Sigmoid colon (tissue), 6 donors: ENCODE measurements at regions not wholly inside any gene's neighbourhood (a gene's known extent, or its start where the extent isn't known, plus 50 kb on each side); places are given as distances from the start of the nearest gene placed in this dataset.

Experiments used
- DNase-seq: peaks from one replicate; pipeline ENCODE4 v3.0.0-alpha.2; 2019
- H3K27ac ChIP-seq, 4 donors: fragments of 200-600 bp; sonication (generic); one replicate each; pipeline ENCODE4 v1.5.1; 2016 to 2019; ENCODE audit warnings: mild to moderate bottlenecking in 1 of 4
- H3K27me3 ChIP-seq, 3 donors: fragments of 200-600 bp; sonication (generic); one replicate each; pipeline ENCODE4 v1.5.1; 2019; ENCODE audit warnings: mild to moderate bottlenecking in 1 of 3
- H3K36me3 ChIP-seq, 4 donors: fragments of 200-600 bp; sonication (generic); one replicate each; pipeline ENCODE4 v1.5.1; 2016 to 2019
- H3K4me1 ChIP-seq, 4 donors: fragments of 200-600 bp; sonication (generic); one replicate each; pipeline ENCODE4 v1.5.1; 2017 to 2019
- H3K4me3 ChIP-seq, 4 donors: fragments of 200-600 bp; sonication (generic); one replicate each; pipeline ENCODE4 v1.5.1; 2017 to 2019; ENCODE audit warnings: mild to moderate bottlenecking in 2 of 4, moderate library complexity in 1 of 4
- H3K9me3 ChIP-seq, 4 donors: fragments of 200-600 bp in 3 of 4; sonication (generic) in 3 of 4; one replicate each; pipeline versions ENCODE4 v1.5.1 to v1.6.1; 2013 to 2019
- EP300 ChIP-seq, 4 donors: sonication (generic); formaldehyde crosslinking; IDR thresholded peaks; one replicate each; pipeline ENCODE4 v1.6.1; 2017; ENCODE audit warnings: antibody characterized with exemption in 4 of 4
- POLR2A ChIP-seq, 2 donors: fragments of 450-650 bp; IDR thresholded peaks; one replicate each; pipeline ENCODE4 v1.6.1; 2016; ENCODE audit warnings: antibody characterized with exemption in 2 of 2, mild to moderate bottlenecking in 2 of 2, moderate library complexity in 2 of 2
- POLR2AphosphoS5 ChIP-seq, 4 donors: sonication (generic); formaldehyde crosslinking; IDR thresholded peaks; one replicate each; pipeline ENCODE4 v1.6.1; 2017; ENCODE audit warnings: antibody characterized with exemption in 4 of 4
- WGBS, 2 donors: extraction: QIAGEN DNeasy Blood & Tissue Kit; methylation state at CpG; one replicate each; pipeline ENCODE4 v1.1.7; 2013; 5-methylcytosine and 5-hydroxymethylcytosine counted together
- intact Hi-C: fragments of 100-400 bp; cut with DNase I; formaldehyde crosslinking; loops from one replicate; pipeline ENCODE4 v1.15.1; 2023
- TF ChIP-seq, protein P1 (sequence below), 4 experiments: fragments of 450-650 bp in 3 of 4; fragments of 200-600 bp in 1 of 4; IDR thresholded peaks; one replicate each; pipeline ENCODE4 v1.5.1; 2016 to 2019; ENCODE audit warnings: antibody characterized with exemption in 4 of 4, mild to moderate bottlenecking in 3 of 4, moderate library complexity in 2 of 4
- donor health status: healthy with polysubstance abuse.
- donor health status: healthy.

DNA sequence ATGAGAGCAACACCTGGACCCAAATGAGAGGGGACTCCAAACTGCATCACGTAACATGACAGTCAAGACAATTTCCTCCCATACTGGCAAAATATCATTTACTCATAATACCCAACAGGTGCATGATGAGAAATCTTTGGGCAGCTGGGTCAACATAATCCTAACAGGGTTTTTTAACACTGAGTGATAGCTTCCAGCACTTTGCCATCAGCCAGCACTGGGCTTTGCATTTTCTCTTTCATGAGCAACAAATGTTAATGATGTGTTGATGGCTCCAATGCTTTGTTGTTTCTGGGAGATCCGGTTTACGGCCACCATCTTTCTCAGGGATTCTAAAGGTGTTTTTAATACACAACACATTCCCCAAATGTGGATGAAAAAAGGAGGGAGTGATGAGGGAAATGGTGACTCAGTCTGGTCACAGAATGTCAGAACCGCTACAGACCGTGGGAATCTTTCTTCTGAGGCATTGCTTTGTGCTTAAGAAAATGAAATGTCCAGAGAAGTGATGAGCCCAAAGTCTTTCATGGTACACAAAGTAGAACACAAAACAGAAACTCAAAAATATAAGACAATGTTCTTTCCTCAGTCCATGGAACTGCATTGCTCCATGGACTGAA lies 705.7 kb upstream of the IGFBP3 start:
- no peak overlapping the region for H3K4me3 ChIP-seq
- intact Hi-C loops: no loop called here
- 82 to 88% methylated on average over 5 of the region's 5 CpGs for WGBS, 2 donors
- TF ChIP-seq POLR2AphosphoS5 (IDR thresholded peaks at IDR 0.05) (no peak), EP300 (IDR thresholded peaks at IDR 0.05) (no peak), POLR2A (IDR thresholded peaks at IDR 0.05) (no peak)
- TF ChIP-seq, protein P1, sequence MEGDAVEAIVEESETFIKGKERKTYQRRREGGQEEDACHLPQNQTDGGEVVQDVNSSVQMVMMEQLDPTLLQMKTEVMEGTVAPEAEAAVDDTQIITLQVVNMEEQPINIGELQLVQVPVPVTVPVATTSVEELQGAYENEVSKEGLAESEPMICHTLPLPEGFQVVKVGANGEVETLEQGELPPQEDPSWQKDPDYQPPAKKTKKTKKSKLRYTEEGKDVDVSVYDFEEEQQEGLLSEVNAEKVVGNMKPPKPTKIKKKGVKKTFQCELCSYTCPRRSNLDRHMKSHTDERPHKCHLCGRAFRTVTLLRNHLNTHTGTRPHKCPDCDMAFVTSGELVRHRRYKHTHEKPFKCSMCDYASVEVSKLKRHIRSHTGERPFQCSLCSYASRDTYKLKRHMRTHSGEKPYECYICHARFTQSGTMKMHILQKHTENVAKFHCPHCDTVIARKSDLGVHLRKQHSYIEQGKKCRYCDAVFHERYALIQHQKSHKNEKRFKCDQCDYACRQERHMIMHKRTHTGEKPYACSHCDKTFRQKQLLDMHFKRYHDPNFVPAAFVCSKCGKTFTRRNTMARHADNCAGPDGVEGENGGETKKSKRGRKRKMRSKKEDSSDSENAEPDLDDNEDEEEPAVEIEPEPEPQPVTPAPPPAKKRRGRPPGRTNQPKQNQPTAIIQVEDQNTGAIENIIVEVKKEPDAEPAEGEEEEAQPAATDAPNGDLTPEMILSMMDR (IDR thresholded peaks at IDR 0.05): no peak
- peaks cover 0 to 13% (median 4%) of the 10 kb centered on the region in 4 donors for H3K4me1 ChIP-seq
- H3K27ac ChIP-seq: no peak overlapping the region
- DNase-seq: no peak
- H3K36me3 ChIP-seq: no peaks in the 10 kb centered on the region
- H3K9me3 ChIP-seq: no peaks in the 10 kb centered on the region
- H3K27me3 ChIP-seq: no peaks in the 10 kb centered on the region

DNA sequence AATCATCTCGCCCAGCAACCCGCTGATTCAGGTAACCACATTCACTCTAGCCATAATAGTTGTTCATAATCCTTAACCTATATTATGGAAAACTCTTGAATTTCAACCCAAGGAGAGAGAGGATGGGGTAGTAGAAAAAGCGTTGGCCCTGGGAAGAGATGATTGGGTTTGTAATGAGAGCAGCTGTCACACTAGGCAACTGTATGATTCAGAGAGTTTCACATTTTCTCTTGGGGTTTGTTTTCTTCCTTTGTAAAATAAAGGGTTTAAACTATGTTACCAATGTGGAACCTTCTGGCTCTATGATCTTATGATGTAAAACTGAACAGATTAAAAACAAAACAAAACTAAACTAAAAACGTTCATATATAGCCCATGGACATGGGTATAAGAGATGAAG lies 705.2 kb upstream of the IGFBP3 start:
- WGBS, 2 donors: 86 to 88% methylated on average over 4 of the region's 4 CpGs
- no peak for DNase-seq
- Histone ChIP-seq H3K4me1 (peaks cover 0 to 13% (median 6%) of the 10 kb centered on the region in 4 donors), H3K27me3 (no peaks in the 10 kb centered on the region), H3K9me3 (no peaks in the 10 kb centered on the region), H3K4me3 (no peak overlapping the region), H3K36me3 (no peaks in the 10 kb centered on the region), H3K27ac (no peak overlapping the region)
- TF ChIP-seq POLR2AphosphoS5 (IDR thresholded peaks at IDR 0.05) (no peak), POLR2A (IDR thresholded peaks at IDR 0.05) (no peak), EP300 (IDR thresholded peaks at IDR 0.05) (no peak)
- TF ChIP-seq, protein P1 (IDR thresholded peaks at IDR 0.05): no peak
- intact Hi-C loops: no loop called here

DNA sequence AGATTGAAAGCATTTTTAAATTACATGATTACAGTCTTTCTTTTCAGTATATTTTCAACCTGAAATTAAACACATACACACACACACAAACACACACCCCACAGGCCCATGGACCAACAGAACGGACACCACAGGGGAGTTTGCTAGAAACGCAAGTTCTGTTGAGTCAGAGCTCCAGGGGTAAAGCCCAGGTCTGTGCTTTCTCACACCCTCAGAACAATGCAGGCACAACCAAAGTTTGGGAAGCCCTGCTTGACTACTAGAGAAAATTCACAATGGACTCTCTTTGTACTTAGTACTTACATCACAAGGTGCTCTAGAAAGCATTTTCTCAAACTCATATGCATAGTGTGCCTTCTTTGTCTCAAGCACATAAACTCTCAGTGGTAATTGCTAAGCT lies 704.0 kb upstream of the IGFBP3 start:
- TF ChIP-seq POLR2A (IDR thresholded peaks at IDR 0.05) (no peak), POLR2AphosphoS5 (IDR thresholded peaks at IDR 0.05) (no peak), EP300 (IDR thresholded peaks at IDR 0.05) (no peak)
- TF ChIP-seq, protein P1 (IDR thresholded peaks at IDR 0.05): no peak
- peaks cover 0 to 13% (median 6%) of the 10 kb centered on the region in 4 donors for H3K4me1 ChIP-seq
- no peaks in the 10 kb centered on the region for H3K9me3 ChIP-seq
- WGBS, 2 donors: 66 to 69% methylated on average over 2 of the region's 2 CpGs
- H3K4me3 ChIP-seq: no peak overlapping the region
- intact Hi-C loops: no loop called here
- no peaks in the 10 kb centered on the region for H3K27me3 ChIP-seq
- no peaks in the 10 kb centered on the region for H3K36me3 ChIP-seq
- DNase-seq: no peak
- H3K27ac ChIP-seq: no peak overlapping the region

DNA sequence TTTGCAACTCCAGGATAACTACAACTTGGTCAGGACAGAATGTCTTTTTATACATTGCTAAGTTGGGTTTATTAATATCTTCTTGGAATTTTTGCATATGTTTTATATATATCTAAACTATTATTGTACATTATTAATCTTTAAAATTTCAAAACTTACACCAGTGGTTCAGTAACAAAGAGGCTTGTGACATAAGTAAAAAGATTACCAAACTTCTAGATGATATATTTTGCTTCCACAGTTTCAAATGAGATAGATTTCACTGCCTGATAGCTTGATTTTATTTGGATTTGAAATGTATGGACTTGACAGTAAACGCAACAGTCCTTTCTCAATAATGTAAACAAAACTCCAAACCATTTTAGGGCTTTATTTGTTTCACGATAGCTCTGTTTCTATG lies 701.2 kb upstream of the IGFBP3 start:
- Histone ChIP-seq H3K36me3 (no peaks in the 10 kb centered on the region), H3K4me3 (no peak overlapping the region), H3K27ac (peak overlapping the region in 1 of 4 donors; percentile 39), H3K9me3 (no peaks in the 10 kb centered on the region), H3K27me3 (no peaks in the 10 kb centered on the region), H3K4me1 (peaks cover 0 to 12% (median 3%) of the 10 kb centered on the region in 4 donors)
- WGBS, 2 donors: 81 to 83% methylated on average over 2 of the region's 2 CpGs
- intact Hi-C loops: no loop called here
- TF ChIP-seq, protein P1 (IDR thresholded peaks at IDR 0.05): no peak
- TF ChIP-seq EP300 (IDR thresholded peaks at IDR 0.05) (no peak), POLR2A (IDR thresholded peaks at IDR 0.05) (no peak)
- DNase-seq: no peak
